GM19324 (cell line): ENCODE measurements at regions not wholly inside any gene's neighbourhood (a gene's known extent, or its start where the extent isn't known, plus 50 kb on each side); places are given as distances from the start of the nearest gene placed in this dataset.
"Not testable (repeated sequence)": the region's sequence is repeated elsewhere in the genome, so short reads cannot be mapped to it uniquely, and the experiment has no call there.

ENCODE experiments used
- ATAC-seq: cut with Tn5 transposase; IDR thresholded peaks from one replicate; pipeline ENCODE4 v1.9.1; 2021; ENCODE audit warnings: mild to moderate bottlenecking, moderate library complexity; ENCODE audit not compliant: unreplicated experiment, low FRiP score

GRCh38 chrX:40380655-40381488 is 199.9 kb upstream of the ATP6AP2 start:
- ATAC-seq: no peak

DNA sequence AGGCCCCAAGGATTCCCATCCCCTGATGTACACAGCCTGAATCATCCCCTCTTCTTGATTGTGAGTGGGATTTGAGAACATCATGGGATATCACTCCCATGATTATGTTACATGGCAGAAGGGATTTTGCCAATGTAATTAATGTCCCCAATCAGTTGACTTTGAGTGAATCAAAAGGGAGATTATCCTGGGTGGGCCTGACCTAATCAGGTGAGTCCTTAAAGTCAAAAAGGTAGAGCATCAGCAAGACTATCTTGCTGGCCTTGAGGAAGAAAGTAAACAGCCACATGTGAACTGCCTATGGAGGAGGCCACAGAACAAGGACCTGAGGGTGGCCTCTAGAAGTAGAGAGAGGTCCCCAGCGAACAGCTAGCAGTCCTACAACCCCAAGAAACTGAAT is 203.1 kb upstream of the ATP6AP2 start:
- ATAC-seq: no peak

DNA sequence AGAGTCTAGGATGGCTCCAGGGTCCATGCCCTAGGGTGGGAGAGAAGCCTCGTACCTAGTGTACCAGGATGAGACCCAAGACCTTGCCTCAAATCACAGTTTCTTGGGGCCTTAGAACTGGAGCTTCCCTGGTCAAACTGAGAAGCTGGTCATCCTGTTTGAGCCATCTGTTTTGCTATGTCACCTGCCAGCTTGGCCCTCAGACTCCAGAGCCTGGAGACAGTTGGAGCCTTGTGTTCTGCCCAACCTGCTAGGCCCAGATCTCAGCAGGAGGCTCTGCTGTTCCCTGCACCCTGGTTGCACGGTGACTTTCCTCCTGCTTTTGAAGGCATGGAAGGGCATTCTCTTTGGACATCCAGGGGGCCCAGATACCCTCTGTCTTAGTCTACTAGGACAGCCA is 206.3 kb upstream of the ATP6AP2 start:
- no peak for ATAC-seq

DNA sequence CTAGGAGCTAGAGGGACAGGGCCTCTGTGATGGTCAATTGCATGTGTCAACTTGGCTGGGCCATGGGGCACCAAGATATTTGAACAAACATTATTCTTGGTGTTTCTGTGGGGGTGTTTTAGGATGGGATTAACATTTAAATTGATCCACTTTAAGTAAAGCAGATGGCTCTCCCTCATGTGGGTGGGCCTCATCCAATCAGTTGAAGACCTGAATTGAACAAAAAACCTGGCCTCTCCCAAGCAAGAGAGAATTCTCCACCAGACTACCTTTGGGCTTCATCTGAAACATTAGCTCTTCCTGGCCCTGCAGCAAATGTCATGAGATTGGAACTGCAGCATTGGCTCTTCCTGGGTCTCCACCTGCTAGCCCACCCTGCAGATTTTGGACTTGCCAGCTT is 207.1 kb upstream of the ATP6AP2 start:
- no peak for ATAC-seq

- ATAC-seq: no peak
Measured at GRCh38 chrX:40373025-40373424, 207.7 kb upstream of the ATP6AP2 start.

DNA sequence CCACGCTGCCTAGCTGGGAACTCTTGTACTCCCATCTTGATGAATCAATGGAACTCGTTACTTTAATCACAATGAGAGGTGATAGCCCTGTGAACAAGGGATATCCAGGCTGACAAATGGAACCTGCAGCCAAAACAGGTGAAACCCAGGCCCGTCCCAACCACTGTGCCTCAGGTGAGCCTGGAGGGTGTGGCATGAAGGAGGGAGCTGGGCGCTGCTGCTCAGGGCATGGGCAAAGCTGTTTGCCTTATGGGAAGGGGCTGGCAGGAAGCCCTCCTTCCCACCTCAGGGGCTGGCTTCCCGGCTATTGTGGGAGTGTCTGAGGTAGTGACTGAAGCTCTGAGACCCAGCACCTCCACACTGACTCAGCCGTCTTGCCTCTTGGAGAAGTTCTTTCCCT is 209.4 kb upstream of the ATP6AP2 start:
- ATAC-seq: no peak

- no peak for ATAC-seq
Measured at GRCh38 chrX:40368611-40369061, 212.1 kb upstream of the ATP6AP2 start.

- no peak for ATAC-seq
Measured at GRCh38 chrX:40366661-40367060, 214.1 kb upstream of the ATP6AP2 start.

GRCh38 chrX:40362291-40362690 is 218.5 kb upstream of the ATP6AP2 start:
- ATAC-seq: not testable (repeated sequence)

DNA sequence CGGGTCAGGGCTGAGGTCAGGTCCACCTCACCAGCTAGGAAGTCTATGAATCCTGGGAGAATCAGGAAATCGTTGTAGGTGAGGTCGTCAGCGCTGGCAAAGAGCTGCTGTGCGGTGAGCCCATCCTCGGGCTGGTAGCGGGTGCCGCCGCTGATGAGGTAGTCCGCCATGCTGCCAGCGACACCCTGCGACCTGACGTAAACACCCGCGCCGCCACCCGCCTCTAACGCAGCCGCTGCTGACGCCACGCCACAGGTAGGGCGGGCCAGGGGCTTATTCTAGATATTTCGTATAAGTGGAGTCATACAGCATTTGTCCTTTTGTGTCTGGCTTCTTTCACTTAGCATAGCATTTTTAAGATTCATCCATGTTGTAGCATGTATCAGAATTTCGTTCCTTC is 220.2 kb upstream of the ATP6AP2 start:
- no peak for ATAC-seq

DNA sequence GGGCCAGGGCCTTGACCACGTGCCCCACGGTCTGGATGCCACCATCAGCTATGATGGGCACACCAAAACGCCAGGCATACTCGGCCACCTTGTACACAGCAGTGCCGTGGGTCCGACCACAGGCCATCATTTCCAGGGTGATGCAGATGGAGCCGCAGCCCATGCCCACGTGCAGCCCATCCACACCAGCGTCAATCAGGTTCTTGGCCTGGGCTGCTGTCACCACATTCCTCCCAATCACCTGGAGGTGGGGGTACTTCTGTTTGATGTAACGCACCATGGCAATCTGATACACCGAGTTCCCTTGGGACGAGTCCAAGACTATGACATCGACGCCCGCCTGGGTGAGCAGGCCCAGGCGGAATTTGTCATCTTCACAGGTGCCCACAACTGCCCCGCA is 221.2 kb upstream of the ATP6AP2 start:
- ATAC-seq: no peak

DNA sequence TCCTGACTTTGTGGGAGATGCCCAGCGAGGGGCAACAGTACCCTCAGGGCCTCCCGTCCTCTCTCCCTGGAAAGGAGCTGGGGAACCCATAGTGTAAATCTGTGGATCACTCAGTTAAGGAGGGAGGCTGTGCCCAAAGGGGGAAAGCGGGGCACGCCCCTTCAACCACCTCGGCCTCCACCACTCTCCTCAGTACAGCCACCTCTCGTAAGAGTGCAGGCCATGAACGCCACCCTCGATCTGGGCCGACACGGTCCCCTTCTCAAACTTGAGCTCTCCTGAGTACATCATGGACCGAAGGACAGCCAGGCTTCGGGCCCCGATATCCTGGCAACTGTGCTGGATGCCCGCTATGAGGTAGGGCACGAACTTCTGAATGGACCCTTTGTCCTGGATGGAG is 221.8 kb upstream of the ATP6AP2 start:
- ATAC-seq: no peak

DNA sequence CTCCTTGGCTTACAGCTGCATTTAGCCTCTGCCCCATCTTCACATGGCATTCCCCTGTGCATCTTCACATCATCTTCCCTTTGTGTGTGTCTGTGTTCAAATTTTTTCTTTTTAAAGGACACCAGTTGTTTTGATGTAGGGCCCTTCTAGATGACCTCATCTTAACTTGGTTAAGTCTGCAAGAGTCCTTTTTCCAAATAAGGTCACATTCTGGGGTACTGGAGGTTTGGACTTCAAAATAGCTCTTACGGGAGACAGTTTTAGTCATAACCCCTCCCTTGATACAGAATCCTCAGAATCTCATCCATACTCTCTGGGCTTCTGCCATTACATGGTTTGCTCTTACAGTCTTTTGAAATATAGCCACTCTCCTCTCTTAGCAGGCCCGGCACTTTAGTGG is 231.5 kb upstream of the ATP6AP2 start:
- ATAC-seq: no peak

DNA sequence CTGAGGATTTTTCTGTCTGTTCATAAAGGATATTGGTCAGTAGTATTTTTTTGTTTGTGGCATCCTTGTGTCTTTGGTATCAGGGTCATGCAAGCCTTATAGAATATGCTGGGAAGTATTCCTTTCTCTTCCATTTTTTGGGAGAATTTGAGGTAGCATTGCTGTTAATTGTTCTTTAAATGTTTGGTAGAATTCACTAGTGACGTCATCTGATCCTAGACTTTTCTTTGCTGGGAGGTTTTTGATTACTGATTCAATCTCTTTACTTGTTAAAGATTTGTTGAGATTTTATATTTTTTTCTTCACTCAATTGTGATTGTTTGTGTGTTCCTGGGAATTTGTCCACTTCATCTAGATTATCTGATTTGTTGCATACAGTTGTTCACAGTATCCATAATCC is 234.4 kb upstream of the ATP6AP2 start:
- no peak for ATAC-seq

DNA sequence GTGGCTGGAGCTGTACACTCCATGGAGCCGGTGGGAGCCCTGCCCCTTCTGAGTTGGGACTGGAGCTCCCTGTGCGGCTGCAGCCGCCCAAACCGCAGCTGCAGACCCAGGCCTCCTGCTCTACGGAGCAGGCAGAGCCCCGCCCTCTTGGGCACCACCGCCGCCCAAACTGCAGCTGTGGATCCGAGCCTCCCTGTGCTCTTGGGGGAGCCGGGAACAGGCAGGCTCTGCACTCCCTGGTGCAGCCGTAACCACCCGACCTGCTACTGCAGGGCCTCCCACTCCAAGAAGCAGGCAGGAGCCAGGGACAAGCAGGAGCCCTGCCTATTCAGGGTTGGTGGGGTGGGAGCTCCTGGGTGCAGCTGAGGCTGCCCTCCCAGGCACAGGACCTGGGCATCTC is 237.5 kb upstream of the ATP6AP2 start:
- ATAC-seq: no peak

DNA sequence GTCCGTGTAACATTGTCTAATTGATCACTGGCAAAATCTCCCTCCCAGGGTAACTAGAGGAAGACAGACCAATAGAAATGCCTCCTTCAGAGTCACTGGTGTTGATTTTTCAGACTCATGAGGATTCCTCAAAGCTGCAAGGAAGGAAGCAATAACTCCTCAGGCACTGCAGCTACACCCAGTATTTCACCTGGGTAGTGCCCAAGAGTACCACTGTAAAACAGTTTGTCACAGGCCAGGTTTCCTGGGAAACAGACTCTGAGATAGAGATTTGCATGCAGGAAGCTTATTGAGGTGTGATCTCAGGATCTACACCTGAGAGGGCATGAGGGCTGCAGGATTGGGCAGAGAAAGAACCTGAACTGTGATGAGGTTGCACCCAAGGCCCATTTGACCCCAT is 240.7 kb upstream of the ATP6AP2 start:
- no peak for ATAC-seq

DNA sequence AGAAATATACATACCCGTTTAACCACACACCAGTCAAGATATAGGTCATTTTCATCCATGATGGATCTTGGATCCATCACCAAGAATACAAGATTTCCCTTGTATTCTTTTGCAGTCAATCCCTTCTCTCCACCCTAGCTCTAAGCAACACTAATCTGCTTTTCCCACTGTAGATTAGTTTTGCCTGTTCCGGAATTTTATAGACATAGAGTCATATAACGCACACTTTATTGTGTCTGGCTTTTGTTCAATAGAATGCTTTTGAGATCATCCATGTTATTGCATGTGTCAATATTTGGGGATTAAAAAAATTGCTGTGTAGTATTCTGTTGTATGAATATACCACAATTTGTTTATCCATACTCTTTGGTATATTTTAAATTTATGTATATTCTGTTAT is 235.6 kb upstream of the BCOR start:
- no peak for ATAC-seq

- ATAC-seq: no peak
Measured at GRCh38 chrX:40331762-40332161, 234.0 kb upstream of the BCOR start.

- no peak for ATAC-seq
Measured at GRCh38 chrX:40331353-40331752, 233.6 kb upstream of the BCOR start.

DNA sequence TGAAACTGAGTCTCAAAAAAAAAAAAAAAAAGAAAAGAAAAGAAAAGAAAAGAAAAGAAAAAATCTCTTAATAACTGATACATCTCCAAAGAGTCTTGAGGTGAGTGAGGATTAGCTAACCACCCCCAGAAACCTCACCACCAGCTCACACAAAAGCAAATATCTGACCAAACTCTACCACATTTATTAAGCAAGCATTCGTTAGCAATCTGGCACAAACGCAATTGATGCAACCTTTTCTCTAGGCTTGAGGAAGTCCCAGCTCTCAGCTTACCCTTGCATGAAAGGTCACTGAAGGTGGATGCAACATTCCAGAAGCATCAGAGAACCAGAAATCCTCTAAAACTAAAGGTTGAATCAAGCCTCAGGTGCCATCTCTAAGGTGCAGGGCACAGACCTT is 231.9 kb upstream of the BCOR start:
- no peak for ATAC-seq

DNA sequence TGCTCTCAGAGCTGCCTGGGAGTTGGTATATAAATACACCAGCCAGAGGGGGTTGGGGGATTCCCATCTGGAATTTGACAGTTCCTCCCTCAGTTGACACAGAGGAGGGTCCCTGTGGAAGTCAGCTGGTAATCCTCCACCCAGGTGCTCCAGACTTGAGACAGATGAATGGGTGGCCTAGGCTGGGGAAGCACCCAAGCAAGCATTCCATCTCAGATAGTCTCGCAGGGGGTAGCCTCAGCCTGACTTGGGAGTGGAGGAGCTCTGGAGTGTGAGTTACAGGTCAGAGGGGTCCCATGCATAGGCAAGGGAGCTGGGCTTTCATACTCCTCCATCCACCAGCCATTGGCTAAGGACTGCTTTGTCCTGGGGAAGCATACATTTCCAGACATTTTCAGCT is 229.3 kb upstream of the BCOR start:
- no peak for ATAC-seq

DNA sequence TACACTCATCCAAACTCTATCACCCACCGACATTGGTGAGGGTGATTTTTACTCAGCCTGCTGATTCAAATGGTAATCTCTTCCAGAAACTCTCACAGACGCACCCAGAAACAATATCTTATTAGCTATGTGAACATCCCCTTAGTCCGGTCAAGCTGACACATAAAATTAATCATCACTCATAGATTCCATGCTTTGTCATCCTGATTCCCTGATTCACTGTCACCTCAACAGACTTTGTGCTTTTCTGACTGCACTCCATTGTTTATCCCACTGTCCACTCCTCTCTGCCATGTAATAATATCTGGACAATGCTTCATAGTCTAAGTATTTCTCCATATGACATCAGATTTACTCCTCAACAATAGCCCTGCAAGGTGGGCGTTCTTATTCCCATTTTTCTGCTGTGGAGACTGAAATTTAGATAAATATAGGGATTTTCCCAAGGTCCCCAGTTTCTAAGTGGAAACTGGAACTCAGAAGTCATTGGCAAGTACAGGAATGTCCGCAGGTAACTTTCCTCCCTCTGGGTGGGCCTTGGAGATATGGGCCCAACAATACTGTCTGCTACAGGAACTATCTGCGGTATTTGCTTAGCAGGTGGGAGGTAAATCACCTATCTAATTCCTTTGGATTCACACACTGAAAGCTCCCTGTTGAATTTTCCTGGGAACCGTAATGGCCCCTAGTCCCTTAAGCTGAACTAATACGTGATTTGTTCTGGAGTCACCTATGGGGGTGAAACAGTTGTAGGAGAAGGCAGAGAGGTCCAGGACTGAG is 228.6 kb upstream of the BCOR start:
- no peak for ATAC-seq
